ENCODE measurements at regions not wholly inside any gene's neighbourhood (a gene's known extent, or its start where the extent isn't known, plus 50 kb on each side); places are given as distances from the start of the nearest gene placed in this dataset.
"Not testable (repeated sequence)": the region's sequence is repeated elsewhere in the genome, so short reads cannot be mapped to it uniquely, and the experiment has no call there.

DNA sequence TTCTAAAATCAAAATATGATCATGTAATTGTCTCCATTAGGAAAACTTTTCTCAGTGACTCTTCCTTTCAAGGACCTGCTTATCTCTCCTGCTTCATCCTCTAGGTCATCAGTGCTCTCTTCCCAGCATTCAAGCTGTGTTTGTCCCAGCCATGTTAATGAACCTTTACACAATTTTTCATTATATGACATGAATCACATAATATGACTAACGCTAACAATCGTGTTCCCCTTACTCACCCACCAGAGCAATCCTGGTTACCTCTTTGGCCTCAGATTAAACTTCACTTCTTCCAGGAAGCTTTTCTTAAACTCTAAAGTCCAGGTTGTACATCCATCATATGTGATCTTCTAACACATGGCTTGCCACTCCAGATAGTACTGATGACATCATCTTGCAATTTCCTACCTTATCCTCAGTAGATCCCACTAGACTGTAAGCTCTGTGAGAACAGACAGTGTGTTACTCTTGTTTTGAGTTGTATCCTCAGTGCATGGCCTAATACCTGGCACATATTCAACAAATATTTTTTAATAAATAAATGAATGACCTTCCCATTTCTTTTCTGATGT is 882.9 kb upstream of the ZEB2 start:
- DNase-seq (no peak), ATAC-seq (no peak)
- no peak overlapping the region for H3K4me3 Mint-ChIP-seq
- H3K4me1 Mint-ChIP-seq: no peaks in the 10 kb centered on the region
- no peaks in the 10 kb centered on the region for H3K36me3 Mint-ChIP-seq (ENCODE audit: low read depth)
- H3K9me3 ChIP-seq (ENCODE audit: control insufficient read depth, low read length, poor library complexity, severe bottlenecking): no peaks in the 10 kb centered on the region
- H3K27ac Mint-ChIP-seq: no peak overlapping the region
- no peaks in the 10 kb centered on the region for H3K27me3 Mint-ChIP-seq

DNA sequence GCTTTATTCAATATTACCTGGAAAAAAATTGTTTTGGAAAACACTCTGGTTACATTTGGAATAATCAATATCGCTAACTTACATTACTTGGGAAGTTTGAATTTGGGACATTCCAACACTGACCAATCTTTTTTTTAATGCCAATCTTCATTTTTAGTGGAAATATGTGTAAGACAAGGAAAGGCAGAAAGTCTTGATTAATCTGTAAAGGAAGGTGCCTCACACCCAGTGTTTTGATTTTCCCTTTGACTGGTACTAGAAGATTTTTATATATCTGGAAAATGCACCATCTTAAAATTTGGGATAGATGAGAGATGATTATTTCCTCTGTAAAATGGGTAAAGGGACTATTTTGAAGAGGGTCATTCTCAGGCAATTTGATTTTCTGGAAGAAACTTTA is 879.2 kb upstream of the ZEB2 start:
- Mint-ChIP-seq H3K36me3 (ENCODE audit: low read depth) (no peaks in the 10 kb centered on the region), H3K4me3 (no peak overlapping the region)

DNA sequence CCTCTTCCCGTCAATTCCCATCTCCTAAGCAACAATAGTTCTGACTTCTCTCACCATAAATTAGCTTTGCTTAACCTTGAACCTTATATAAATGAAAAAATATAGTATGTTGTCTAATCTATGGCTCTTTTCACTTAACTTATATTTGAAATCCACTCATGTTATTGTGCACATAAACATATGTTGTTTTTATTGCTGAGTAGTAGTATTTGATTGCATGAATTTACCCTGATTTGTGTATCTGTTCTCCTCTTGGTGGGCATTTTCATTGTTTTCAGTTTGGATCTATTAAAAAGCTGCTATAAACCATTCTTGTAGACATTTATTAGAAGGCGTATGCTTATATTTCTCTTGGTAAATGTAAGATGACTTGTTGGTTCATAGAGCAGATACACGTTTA is 874.3 kb upstream of the ZEB2 start:
- Mint-ChIP-seq H3K4me1 (no peaks in the 10 kb centered on the region), H3K36me3 (ENCODE audit: low read depth) (no peaks in the 10 kb centered on the region), H3K27me3 (no peaks in the 10 kb centered on the region), H3K27ac (no peak overlapping the region), H3K4me3 (no peak overlapping the region)
- H3K9me3 ChIP-seq (ENCODE audit: control insufficient read depth, low read length, poor library complexity, severe bottlenecking): no peaks in the 10 kb centered on the region
- DNase-seq (no peak), ATAC-seq (no peak)

More for the DNA sequence above, 879.2 kb upstream of the ZEB2 start:
- DNase-seq: no peak
- no peaks in the 10 kb centered on the region for H3K4me1 Mint-ChIP-seq
- ATAC-seq: no peak
- H3K27ac Mint-ChIP-seq: no peak overlapping the region
- H3K27me3 Mint-ChIP-seq: no peaks in the 10 kb centered on the region
- no peaks in the 10 kb centered on the region for H3K9me3 ChIP-seq (ENCODE audit: control insufficient read depth, low read length, poor library complexity, severe bottlenecking)

DNA sequence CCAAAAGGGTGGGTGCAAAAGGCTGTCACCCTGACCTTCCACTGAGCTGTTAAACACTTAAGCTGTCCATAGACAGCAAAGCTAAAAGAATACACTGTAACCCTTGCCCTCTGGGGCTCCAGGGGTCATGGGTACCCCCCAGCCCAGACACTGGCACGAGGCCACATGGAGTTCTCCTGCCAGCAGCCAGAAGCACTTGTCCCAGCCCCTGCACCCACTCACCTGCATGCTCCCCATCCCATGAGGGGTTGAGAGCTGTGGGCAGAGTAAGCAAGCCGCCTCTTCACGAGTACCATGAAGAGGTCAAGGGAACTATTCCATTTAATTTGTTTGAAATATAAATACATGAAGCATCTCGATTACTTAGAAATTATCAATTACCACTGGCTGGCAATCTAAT is 867.1 kb upstream of the ZEB2 start:
- H3K4me1 Mint-ChIP-seq: no peaks in the 10 kb centered on the region
- no peak overlapping the region for H3K4me3 Mint-ChIP-seq
- DNase-seq (no peak), ATAC-seq (no peak)
- no peaks in the 10 kb centered on the region for H3K27me3 Mint-ChIP-seq
- H3K27ac Mint-ChIP-seq: no peak overlapping the region
- H3K9me3 ChIP-seq (ENCODE audit: control insufficient read depth, low read length, poor library complexity, severe bottlenecking): no peaks in the 10 kb centered on the region
- no peaks in the 10 kb centered on the region for H3K36me3 Mint-ChIP-seq (ENCODE audit: low read depth)

DNA sequence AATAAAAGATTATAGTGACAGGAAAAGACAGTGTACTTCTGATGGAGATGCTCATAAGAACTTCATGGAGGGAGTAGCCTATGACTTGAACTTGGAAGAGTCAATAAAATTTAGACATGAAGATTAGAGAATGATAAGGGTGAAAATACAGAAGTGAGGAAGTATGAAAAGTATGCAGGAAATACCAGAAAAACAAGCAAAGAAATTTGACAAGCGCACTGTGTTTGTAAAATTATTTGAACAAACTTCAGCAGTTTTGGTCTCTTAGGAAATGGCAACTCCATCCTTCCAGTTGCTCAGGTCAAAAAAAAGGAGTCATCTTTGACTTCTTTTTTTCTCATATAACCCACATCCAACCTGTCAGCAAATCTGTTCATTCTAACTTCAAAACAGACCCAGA is 864.0 kb upstream of the ZEB2 start:
- no peaks in the 10 kb centered on the region for H3K27me3 Mint-ChIP-seq
- H3K9me3 ChIP-seq (ENCODE audit: control insufficient read depth, low read length, poor library complexity, severe bottlenecking): no peaks in the 10 kb centered on the region
- ATAC-seq: no peak
- no peak overlapping the region for H3K4me3 Mint-ChIP-seq
- no peak for DNase-seq
- H3K27ac Mint-ChIP-seq: no peak overlapping the region
- H3K36me3 Mint-ChIP-seq (ENCODE audit: low read depth): no peaks in the 10 kb centered on the region
- H3K4me1 Mint-ChIP-seq: no peaks in the 10 kb centered on the region

DNA sequence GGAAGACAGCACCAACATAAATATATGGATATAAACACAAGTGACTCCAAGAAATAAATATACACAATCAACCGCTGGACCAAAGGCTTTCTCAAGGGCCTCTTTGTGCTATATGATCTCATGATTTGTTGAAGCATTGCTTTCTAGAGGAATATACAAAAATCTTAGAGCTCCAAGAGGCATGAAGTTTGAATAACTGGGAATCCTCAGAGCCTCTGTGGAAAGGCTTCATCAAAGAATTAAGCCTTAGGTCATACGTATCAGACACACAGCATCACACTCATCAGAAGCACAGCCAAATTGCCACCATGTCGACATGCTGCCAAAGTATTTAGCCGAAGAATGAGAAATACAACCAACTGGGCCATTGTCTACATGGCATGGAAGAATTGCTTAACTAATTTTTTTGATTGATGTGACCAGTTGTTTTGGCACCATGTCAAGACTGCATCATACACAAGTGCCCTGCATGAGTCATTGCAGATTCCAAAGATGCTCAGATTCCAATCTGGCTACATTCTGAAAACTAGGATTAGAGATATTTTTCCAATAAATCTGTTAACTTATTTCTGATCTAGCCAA is 860.6 kb upstream of the ZEB2 start:
- ATAC-seq (no peak), DNase-seq (no peak)
- no peaks in the 10 kb centered on the region for H3K9me3 ChIP-seq (ENCODE audit: control insufficient read depth, low read length, poor library complexity, severe bottlenecking)
- Mint-ChIP-seq H3K27me3 (no peaks in the 10 kb centered on the region), H3K36me3 (ENCODE audit: low read depth) (no peaks in the 10 kb centered on the region), H3K4me3 (no peak overlapping the region), H3K4me1 (no peaks in the 10 kb centered on the region), H3K27ac (no peak overlapping the region)

- H3K27ac Mint-ChIP-seq: no peak overlapping the region
- H3K4me1 Mint-ChIP-seq: no peaks in the 10 kb centered on the region
- H3K9me3 ChIP-seq (ENCODE audit: control insufficient read depth, low read length, poor library complexity, severe bottlenecking): no peaks in the 10 kb centered on the region
- ATAC-seq (no peak), DNase-seq (no peak)
- no peaks in the 10 kb centered on the region for H3K36me3 Mint-ChIP-seq (ENCODE audit: low read depth)
- H3K4me3 Mint-ChIP-seq: no peak overlapping the region
- H3K27me3 Mint-ChIP-seq: no peaks in the 10 kb centered on the region
Observed at GRCh38 chr2:145379934-145380333, 860.0 kb upstream of the ZEB2 start.

DNA sequence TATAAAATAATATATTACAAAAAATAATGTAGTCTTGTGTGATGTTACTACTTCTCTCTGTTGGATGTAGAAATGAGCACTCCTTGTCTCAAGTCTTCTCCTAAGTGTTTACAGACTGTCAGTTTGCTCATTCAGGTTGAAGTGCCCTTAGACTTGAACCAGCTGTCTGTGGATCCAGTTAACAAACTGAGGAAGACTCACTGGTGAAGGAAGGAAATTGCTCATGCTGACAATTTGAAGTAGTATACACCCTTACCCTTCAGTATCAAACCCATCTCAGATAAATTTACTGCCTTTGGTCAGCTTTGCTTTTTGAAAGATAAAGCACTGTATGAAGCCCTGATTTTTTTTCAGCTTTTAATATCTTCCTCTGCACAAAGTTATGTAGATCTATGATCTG is 854.2 kb upstream of the ZEB2 start:
- no peaks in the 10 kb centered on the region for H3K4me1 Mint-ChIP-seq
- H3K27ac Mint-ChIP-seq: no peak overlapping the region
- no peak overlapping the region for H3K4me3 Mint-ChIP-seq
- ATAC-seq (no peak), DNase-seq (no peak)
- H3K9me3 ChIP-seq (ENCODE audit: control insufficient read depth, low read length, poor library complexity, severe bottlenecking): no peaks in the 10 kb centered on the region
- no peaks in the 10 kb centered on the region for H3K36me3 Mint-ChIP-seq (ENCODE audit: low read depth)
- H3K27me3 Mint-ChIP-seq: no peaks in the 10 kb centered on the region

- not testable (repeated sequence) for H3K36me3 Mint-ChIP-seq (ENCODE audit: low read depth); H3K4me3 Mint-ChIP-seq
Observed at GRCh38 chr2:145367334-145367733, 847.4 kb upstream of the ZEB2 start.

GRCh38 chr2:145366341-145366740 is 846.4 kb upstream of the ZEB2 start:
- H3K27me3 Mint-ChIP-seq: no peaks in the 10 kb centered on the region
- H3K27ac Mint-ChIP-seq: no peak overlapping the region
- H3K4me1 Mint-ChIP-seq: no peaks in the 10 kb centered on the region
- H3K36me3 Mint-ChIP-seq (ENCODE audit: low read depth): no peaks in the 10 kb centered on the region
- ATAC-seq (no peak), DNase-seq (no peak)
- no peaks in the 10 kb centered on the region for H3K9me3 ChIP-seq (ENCODE audit: control insufficient read depth, low read length, poor library complexity, severe bottlenecking)
- no peak overlapping the region for H3K4me3 Mint-ChIP-seq

More at GRCh38 chr2:145367334-145367733, 847.4 kb upstream of the ZEB2 start:
- not testable (repeated sequence) for H3K27me3 Mint-ChIP-seq; H3K27ac Mint-ChIP-seq; H3K4me1 Mint-ChIP-seq; DNase-seq; H3K9me3 ChIP-seq (ENCODE audit: control insufficient read depth, low read length, poor library complexity, severe bottlenecking); ATAC-seq

DNA sequence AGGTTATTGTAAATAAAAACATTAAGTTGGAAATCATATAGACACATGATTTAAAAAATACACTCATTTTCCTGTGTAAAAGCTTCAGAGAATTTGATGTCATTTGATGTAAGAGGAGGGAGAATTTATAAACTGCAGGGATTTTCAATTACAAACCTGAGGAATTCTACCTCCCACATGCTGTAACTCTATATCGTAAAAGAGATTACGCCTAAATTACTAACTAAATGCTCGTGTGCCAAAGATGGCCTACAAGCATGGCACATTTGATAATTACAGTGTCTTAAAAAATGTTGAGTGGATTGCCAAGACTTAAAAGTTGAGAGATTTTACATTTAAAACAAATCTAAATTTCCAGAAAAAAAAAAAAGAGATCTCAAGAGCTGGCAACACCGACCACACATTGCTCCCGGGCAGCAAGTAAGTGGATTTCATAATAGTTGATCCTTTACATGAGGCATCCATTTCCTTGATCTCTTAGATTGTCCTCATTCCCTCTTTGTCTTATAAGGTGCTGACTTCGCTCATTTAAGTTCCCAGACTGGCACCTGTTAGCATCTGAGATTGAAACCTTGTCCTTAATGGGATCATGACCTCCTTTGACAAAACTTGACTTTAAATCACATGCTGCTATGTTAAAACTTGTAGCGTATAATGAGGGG is 840.3 kb upstream of the ZEB2 start:
- no peaks in the 10 kb centered on the region for H3K9me3 ChIP-seq (ENCODE audit: control insufficient read depth, low read length, poor library complexity, severe bottlenecking)
- DNase-seq: no peak
- Mint-ChIP-seq H3K27me3 (no peaks in the 10 kb centered on the region), H3K4me3 (no peak overlapping the region), H3K4me1 (no peaks in the 10 kb centered on the region), H3K36me3 (ENCODE audit: low read depth) (no peaks in the 10 kb centered on the region), H3K27ac (no peak overlapping the region)
- no peak for ATAC-seq

DNA sequence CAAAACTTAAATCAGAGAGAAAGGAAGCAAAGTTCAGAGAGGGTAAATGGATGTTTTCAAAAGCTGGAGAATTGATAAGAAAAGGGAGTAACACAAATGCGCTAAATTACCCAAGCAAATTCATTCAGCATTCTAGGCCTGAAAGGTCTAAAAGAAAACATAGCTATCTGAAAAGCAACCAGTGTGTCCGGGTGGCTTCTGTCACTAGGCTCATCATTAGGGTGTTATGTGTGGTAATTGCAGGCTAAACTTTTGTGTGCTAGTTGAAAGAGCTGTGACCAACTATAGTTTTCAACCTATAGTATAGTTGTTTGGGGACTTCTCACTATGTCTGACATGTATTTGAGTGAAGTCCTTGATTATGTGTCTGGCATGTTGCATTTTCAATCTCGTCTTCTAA is 839.6 kb upstream of the ZEB2 start:
- DNase-seq (no peak), ATAC-seq (no peak)
- Mint-ChIP-seq H3K4me1 (no peaks in the 10 kb centered on the region), H3K27me3 (no peaks in the 10 kb centered on the region), H3K4me3 (no peak overlapping the region), H3K36me3 (ENCODE audit: low read depth) (no peaks in the 10 kb centered on the region), H3K27ac (no peak overlapping the region)
- H3K9me3 ChIP-seq (ENCODE audit: control insufficient read depth, low read length, poor library complexity, severe bottlenecking): no peaks in the 10 kb centered on the region

GRCh38 chr2:145356056-145356455 is 836.1 kb upstream of the ZEB2 start:
- no peaks in the 10 kb centered on the region for H3K4me1 Mint-ChIP-seq
- no peaks in the 10 kb centered on the region for H3K36me3 Mint-ChIP-seq (ENCODE audit: low read depth)
- H3K27ac Mint-ChIP-seq: no peak overlapping the region
- no peak overlapping the region for H3K4me3 Mint-ChIP-seq
- ATAC-seq (no peak), DNase-seq (no peak)
- H3K27me3 Mint-ChIP-seq: no peaks in the 10 kb centered on the region
- no peaks in the 10 kb centered on the region for H3K9me3 ChIP-seq (ENCODE audit: control insufficient read depth, low read length, poor library complexity, severe bottlenecking)

- ATAC-seq: no peak
- H3K27me3 Mint-ChIP-seq: no peaks in the 10 kb centered on the region
- no peak overlapping the region for H3K27ac Mint-ChIP-seq
- no peak for DNase-seq
- H3K36me3 Mint-ChIP-seq (ENCODE audit: low read depth): no peaks in the 10 kb centered on the region
- H3K4me3 Mint-ChIP-seq: no peak overlapping the region
- H3K9me3 ChIP-seq (ENCODE audit: control insufficient read depth, low read length, poor library complexity, severe bottlenecking): no peaks in the 10 kb centered on the region
- H3K4me1 Mint-ChIP-seq: no peaks in the 10 kb centered on the region
Observed at GRCh38 chr2:145352484-145352883, 832.6 kb upstream of the ZEB2 start.
